ENCODE measurements at regions not wholly inside any gene's neighbourhood (a gene's known extent, or its start where the extent isn't known, plus 50 kb on each side); places are given as distances from the start of the nearest gene placed in this dataset.

- TF ChIP-seq, protein P1, sequence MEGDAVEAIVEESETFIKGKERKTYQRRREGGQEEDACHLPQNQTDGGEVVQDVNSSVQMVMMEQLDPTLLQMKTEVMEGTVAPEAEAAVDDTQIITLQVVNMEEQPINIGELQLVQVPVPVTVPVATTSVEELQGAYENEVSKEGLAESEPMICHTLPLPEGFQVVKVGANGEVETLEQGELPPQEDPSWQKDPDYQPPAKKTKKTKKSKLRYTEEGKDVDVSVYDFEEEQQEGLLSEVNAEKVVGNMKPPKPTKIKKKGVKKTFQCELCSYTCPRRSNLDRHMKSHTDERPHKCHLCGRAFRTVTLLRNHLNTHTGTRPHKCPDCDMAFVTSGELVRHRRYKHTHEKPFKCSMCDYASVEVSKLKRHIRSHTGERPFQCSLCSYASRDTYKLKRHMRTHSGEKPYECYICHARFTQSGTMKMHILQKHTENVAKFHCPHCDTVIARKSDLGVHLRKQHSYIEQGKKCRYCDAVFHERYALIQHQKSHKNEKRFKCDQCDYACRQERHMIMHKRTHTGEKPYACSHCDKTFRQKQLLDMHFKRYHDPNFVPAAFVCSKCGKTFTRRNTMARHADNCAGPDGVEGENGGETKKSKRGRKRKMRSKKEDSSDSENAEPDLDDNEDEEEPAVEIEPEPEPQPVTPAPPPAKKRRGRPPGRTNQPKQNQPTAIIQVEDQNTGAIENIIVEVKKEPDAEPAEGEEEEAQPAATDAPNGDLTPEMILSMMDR (IDR thresholded peaks at IDR 0.05), result no peak
- TF ChIP-seq POLR2A (IDR thresholded peaks at IDR 0.05) (no peak), POLR2AphosphoS5 (IDR thresholded peaks at IDR 0.05; ENCODE audit: insufficient read depth in 1 of 2, low read depth in 1 of 2) (no peak)
Observed at GRCh38 chr5:35345222-35345621, 114.9 kb upstream of the PRLR start.

Measured in vagina (tissue), 2 donors.